IPS-NIHi7 (cell line): ENCODE measurements at regions not wholly inside any gene's neighbourhood (a gene's known extent, or its start where the extent isn't known, plus 50 kb on each side); places are given as distances from the start of the nearest gene placed in this dataset.

Source experiments
- DNase-seq: peaks from one replicate; pipeline ENCODE4 v3.0.0; 2012; ENCODE audit warnings: mixed read lengths; ENCODE audit errors: extremely low spot score

DNA sequence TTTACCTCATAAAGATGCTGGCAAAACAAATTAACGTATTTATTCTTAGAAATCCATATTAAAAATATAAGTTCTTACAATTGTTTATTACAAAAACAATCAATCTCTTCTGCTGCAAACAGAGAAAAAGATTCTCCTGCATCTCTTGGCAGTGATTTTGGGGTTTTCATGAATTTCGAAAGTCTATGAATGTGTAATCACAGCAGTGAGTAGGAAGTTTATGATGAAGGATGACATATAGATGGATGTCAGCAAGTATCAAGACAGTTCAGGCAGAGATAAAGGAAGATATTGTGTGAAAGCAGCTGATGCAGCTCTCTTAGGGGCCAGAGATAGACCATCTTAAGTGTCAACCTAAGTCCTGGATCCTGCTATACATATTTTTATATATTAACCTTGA is 196.9 kb upstream of the BANK1 start:
- no peak for DNase-seq

DNA sequence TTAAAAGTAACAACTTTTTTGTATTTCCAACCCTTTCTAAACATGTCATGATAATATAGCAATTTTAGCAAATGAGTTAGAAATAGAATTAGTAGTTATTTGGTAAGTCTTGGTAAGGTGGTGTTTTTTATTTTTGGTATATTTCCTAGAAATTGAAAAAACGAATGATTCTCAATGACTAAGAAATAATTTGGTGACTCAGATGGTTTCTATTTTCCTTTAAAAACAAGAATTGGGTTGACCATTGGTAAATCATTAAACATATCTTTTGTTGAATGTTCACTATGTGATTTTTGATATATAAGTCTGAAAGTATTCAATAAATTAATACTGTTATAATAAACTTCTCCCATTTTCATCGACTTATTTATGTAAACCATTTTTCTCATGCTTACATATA is 206.2 kb upstream of the BANK1 start:
- no peak for DNase-seq

DNA sequence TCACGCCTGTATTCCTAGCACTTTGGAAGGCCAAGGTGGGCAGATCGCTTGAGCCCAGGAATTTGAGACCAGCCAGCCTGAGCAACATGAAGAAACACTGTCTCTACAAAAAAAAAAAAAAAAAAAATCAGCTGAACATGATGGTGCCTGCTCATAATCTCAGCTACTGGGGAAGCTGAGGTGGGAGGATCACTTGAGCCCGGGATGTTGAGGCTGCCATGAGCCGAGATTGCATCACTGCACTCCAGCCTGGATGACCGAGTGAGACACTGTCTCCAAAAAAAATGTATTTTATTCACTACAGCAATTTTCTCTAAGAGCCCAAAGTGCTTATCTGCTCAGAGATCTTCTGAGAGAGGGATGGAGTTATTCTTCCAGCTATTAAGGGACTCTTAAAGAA is 215.8 kb upstream of the PPP3CA start:
- no peak for DNase-seq

DNA sequence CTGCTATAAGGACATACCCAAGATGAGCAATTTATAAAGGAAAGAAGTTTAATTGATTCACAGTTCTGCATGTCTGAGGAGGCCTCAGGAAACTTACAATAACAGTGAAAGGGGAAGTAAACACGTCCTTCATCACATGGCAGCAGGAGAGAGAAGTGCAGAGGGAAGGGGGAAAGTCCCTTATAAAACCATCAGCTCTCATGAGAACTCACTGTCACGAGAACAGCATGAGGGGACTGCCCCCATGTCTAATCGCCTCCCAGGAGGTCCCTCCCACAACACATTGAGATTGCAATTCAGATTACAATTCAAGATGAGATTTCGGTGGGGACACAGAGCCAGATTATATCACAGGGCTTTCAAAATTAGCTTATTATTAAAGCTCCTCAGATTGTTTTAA is 209.5 kb upstream of the PPP3CA start:
- no peak for DNase-seq

DNA sequence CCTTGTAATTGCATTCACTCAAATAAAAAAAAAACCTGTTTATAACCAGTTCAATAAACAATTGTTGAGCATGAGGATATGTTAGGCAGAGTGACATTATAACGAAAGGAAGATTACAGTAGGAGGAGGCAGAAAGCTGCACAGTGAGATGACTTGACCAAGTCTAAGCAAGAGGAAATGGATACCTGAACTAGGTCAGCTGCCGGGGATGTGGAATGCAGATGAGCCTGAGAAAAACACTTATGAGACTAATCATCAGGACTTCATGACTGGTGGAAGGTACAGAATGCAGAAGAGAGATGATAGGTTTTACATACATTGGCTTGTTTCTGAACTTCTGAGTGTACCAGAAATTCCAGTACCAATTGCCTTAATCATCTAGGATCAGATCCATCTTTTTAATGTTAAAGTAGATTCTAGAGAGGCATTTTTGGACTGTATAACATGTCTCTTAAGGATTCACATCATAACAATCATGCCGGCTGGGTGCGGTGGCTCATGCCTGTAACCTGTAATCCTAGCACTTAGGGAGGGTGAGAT is 208.1 kb upstream of the PPP3CA start:
- no peak for DNase-seq

DNA sequence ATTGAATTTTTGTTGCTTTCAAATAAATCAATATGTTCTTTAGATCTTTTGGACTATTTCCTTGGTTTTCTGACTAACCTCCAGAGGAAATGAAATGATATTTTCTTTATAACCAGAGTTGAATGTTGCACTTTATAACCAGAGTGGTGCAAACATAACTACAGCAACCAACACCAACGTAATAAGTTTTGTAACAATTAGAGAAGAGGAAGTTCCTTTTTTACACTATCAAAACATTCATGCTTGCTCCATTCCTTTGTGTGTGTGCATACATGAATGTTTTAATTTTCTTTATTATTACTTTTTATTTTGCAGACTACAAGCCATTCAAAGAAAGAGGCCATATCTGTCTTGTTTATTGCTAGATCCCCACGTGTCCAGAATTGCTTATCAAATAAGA is 193.0 kb upstream of the PPP3CA start:
- DNase-seq: no peak

DNA sequence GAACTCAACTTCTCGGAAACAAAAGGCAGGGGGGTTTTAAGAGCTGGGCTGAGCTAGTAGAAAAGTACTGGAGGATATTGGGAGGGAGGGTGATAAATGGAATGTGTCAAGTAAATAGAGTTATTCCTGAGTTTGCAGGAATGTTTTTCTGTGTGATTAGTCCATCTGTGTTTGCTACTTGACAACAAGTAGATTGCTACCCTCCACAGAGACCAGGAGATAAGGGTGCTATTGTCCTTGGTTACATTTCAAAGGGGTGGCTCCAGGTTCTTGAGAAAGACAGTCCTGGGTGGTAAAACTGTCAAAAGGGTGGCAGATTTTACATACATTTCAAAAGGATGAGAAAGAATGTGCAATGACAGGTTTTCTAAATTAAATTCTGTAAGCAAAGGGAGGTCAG is 181.2 kb upstream of the PPP3CA start:
- peak; percentile 9 for DNase-seq

DNA sequence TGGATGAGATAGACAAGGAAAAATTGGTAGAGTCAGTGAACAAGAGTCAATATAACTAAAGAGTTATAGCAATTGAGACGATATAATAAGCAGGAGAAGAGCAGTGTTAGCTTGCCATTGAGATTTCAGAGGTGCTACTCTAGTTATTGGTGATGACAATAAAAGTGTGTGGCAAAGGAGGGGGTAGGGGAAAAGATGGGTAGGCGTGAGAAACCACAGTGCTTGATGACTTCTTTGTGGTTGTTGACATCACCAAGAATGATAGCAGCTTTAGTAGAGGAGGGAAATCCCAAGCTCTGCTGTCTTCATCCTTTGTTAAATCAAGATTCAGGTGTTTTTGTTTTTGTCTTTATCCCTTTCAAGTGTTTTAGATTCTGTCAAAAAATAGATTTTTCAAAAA is 179.9 kb upstream of the PPP3CA start:
- no peak for DNase-seq

DNA sequence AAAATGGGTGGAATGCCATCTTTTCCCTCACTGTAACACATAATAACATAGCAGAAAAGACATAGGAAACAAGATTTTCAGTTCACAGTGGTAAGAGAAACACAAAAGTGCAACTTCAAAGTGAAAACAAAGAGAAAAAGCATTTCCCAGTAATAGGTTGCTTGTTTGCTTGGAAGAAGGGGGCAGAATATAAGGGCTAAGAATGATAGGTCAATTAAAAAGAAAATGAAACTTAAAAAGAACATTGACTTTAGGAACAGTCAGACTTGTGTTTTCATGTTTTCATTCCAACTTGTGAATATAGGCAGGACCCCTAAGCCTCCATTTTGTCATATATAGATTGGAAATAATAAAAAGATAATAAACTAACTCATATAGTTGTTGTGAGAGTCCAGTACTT is 168.2 kb upstream of the PPP3CA start:
- no peak for DNase-seq

DNA sequence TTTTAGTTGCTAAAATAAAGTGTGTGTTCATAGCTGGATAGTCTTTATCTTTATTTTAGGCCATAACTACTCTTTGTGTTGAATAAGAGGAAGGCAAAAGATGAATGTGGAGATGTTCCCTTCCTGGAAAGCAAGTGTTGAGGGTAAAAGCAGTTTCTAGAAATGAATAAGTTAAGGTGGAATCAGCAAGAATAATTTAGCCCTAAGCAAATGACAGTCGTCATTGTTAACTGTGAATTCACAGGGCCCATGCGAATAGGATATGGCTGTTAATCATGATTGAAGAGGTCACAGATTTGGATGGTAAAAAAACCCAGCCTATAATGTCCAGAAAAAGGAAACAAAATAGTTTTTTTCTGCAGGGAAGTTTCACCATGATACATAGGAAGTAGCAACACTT is 167.8 kb upstream of the PPP3CA start:
- no peak for DNase-seq

DNA sequence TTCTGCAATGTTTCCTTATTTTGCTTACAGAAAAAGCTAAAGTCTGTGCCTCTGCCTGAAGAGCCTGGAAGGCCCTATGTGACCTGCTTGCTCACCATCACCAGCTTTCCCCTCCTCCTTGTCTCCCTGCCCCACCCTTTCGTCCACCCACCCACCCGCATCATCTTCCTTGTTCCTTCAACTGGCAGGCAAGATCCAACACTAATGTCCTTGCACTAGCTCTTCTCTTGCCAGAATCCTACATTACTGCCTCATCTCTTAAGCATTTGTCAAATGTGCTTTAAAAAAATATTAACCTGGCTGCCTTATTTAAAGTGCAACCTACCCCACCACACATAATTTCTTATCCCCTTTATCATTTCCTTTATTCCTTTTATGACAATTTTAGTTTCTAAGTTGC is 165.1 kb upstream of the PPP3CA start:
- DNase-seq: no peak

DNA sequence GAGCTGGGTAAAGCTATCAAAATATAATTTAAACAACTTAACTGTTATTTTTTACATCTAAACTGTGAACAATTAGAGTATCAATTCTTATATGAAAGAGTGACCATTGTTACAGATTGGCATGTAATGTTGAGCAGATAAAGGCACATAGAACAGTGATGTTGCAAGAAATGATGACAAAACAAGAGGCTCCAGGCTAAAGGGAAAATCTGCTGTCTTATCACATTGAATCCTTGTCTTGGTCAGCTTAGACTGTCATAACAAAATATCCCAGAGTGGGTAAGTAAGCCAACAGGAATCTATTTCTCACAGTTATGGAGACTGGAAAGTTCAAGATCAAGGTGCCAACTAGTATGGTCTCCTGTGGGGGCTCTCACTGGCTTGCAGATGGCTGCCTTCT is 154.1 kb upstream of the PPP3CA start:
- DNase-seq: no peak

DNA sequence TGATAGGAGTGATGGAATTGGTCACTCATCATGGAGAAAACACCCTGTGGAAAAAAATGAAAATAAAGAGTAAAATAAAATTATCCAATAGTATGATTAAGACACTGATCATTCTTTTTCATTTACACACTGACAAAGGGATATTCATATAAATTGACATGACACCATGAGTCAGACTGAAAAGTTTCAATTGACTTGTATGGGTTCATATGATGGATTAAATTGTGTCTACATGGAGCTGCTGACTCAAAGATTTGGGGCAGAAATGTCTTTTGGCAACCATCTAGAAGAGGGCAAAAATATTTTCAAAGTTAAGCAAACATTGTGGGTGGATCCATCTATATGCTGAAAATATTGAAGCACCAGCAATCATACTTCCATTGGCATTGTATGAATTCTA is 153.4 kb upstream of the PPP3CA start:
- no peak for DNase-seq

DNA sequence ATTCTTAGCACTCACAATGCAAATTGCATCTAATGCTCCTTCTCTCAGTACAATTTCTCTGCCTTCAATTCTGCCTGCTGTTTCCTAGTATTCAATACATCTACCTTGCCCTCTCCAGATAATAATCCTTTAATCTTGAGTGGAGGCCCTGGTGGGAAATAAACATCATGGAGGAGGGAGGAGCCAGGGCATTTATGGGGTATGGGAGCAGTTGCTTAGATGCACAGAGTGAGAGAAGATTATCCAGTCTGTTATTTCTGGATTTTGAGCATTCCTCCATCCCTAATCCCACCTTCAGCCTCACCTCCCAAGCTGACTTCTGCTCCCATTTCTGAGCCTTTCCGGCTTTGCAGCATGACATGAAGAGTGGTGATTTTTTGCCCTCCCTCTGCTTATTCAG is 127.9 kb upstream of the PPP3CA start:
- no peak for DNase-seq

DNA sequence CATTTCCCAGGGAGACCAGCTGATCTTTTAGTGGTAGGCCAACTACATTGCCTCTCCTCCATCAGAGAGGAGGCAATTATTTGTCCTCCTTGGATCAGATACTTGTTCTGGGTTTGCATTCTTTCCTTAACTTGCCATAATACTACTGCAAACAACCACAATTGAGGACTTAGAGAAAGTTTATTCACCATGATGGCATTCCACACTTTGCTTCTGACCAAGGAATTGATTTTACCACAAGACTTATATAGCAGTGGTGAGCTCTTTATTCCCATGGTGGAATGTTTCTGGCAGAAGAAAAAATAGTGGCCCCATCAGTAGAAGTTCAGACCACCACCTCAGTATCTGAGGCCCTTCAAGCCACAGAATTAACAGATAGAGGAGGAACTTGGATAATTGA is 123.9 kb upstream of the PPP3CA start:
- no peak for DNase-seq

DNA sequence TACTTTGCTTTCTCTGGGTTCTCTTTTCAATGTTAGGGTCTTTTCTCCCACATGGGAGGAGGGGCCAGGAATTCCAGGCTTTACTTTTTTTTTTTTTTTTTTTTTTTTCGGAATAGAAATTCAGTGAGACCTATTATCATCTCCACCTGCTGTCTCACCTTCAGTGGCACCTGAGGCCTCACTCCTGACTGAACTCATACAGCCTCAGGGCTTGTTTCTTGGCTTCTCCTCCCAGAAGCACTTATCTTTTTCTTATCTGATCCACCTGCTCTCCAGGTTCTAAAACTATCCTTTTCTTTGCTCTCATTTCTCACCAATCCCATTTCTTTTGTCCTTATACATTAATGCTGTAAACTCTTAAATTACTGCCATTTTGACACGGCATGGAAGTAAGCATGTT is 117.3 kb upstream of the PPP3CA start:
- peak; percentile 13 for DNase-seq

DNA sequence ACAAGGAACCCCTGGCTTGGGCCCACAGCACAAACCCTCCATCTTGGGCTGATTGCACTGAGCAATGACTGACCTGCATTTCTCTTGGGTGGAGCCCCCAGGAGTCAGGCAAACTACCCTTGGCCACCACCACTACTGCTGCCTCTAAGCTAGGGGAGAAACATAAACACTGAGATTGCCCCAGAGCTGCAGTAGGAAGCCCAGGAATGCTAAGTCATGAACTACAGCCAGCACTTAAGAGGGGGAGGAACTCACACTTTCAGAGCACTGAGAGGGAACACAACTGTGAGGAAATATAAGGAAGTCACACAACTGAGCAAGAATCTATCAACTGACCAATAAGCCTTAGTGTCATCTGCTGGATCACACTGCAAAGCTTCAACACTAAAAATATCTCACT is 111.6 kb upstream of the PPP3CA start:
- no peak for DNase-seq

DNA sequence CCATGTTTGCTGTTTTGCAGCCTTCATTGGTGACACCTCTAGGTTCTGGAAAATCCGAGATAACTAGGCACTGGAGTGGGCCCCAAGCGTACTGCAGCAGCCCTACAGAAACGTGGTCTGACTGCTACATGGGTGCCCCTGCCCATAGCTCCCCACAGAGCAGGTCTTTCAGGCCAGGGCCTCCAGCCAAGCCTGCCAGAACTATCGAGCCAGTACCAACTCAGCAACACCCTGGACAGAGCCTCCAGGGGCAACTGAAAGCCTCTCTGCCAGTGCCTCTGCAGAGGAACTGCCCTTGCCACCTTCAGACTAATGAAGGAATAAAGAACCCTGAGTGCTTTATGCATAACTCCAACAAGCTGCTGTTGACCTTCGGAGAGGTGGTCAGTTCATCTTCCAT is 111.1 kb upstream of the PPP3CA start:
- no peak for DNase-seq

DNA sequence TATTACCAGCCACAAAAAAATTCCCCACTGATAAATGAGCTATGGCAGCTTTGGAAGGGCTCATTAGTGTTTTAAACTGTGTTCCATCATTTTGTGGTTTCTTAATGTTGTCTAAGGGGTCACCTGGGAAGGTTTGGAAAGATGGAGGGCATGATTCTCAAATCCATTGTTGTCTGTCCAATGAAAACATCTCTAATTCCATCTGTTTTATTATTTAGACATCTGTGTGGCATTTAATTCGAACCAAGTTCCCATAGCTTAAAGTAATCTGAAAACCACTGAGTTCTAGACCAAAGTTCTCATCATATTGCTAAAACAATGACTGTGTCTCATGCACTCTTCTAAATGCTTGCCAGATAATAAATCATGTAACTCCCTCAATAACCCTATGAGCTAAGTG is 103.8 kb upstream of the PPP3CA start:
- DNase-seq: no peak

DNA sequence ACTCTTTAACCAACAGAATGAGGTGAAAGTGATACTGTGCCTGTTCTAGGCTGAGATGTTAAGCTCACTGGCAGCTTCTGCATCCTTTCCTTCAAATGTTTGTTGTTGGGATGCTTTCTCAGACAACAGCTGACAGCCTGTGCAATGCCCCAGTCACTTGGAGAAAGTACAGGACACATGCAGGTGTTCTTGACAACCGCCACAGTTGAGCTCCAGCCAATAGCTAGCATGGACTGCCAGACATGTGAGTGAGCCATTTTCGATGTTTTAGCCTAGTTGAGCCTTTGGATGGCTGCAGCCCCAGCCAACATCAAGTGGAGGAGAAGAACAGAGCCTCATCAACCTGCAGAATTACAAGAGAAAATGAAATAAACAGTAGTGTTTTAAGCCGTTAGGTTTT is 94.1 kb upstream of the PPP3CA start:
- no peak for DNase-seq

DNA sequence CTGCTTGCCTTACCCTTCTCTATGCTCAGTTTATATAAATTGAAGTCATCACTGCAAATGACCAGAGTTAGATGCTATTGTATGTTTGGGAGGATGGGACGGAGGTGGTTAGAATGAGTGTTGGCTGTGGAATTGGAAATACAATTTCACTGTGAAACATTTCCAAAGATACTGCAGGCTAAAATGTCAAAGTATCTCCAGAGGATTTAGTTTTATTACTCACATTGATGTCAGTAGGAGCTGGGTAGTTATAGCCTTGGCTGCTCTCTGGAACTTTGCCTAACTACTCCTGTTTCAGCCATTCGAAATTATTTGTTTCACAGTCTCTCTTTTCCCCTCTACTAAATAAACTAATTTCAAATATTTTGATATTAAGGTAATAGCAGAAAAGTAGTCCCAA is 92.6 kb upstream of the PPP3CA start:
- DNase-seq: no peak

DNA sequence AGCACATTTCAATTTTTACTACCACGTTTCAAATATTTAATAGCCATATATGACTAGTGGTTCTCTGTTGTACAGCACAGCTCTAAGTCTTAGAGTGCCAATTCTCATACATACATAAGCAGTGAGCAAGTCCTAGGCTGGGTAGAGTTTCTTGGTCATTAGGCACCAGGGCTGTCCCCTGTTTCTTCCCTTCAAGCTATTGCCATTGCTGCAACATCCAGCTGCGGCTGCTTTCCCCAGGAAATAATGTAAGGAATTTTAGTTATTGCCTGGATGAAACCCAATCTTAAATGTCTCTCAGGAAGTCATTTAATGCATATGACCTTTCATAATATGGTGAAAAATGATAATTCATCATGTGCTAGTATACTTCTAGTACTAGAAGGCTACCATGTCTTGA is 74.1 kb upstream of the PPP3CA start:
- DNase-seq: no peak

DNA sequence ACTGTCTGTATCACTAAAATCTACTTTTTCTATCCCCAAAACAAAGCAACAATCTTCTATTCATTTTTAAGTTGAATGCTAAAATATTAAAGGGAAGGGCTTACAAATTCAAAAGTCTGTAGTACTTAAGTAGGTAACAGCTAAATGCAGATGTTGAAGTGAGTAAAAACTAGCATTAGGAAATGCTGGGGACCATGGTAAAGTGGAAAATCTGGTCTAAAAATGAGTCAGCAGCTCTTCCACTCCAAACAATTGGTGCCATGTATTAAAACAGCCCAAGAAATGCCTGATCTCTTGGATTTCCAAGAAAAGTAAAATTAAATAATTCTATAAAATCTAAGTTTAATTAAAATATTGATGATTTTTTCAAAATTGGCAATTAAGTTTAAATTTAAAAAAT is 73.3 kb upstream of the PPP3CA start:
- DNase-seq: no peak

DNA sequence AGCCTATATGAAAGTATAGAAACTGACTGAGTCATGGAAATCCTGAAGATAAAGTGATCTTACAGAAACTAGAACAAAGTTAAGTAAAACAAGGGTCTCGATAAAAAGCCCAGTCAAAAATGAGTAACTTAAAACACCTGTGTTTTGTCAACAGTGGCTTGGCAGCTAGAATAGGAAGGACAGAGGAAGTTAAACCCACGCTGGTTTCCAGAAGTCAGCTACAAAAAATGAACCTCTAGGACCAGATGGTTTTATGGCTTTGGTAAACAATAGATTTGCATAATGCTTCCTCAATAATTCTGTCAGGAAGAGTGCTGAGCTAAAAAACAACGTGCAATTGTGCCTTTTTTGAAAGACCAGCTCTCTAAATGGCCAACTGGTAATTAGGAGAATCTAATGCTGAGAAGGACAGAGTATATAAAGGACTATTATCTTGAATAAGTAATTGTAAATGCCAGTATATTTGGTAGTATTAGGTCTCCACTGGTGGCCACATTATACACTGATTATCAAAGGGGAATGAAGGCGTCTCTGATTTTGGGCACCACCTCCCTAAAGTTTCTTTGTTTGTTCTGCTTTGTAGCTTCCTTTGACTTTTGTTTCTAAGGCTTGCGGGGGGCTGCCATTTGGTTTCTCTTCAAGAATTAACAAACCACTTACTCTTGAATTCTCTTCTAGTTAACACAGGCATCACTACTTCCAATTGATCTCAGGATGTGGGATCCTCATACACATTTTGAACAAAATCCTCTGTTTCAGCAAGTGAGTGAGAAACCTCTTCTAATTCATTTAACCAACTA is 72.2 kb upstream of the PPP3CA start:
- DNase-seq: no peak
